ENCODE measurements at regions not wholly inside any gene's neighbourhood (a gene's known extent, or its start where the extent isn't known, plus 50 kb on each side); places are given as distances from the start of the nearest gene placed in this dataset.

GRCh38 chr13:26895081-26895807, 134.7 kb upstream of the GPR12 start:
- H3K27me3 Mint-ChIP-seq (ENCODE audit: low read depth in 3 of 3) = peaks cover 1 to 4% (median 3%) of the 10 kb centered on the region in 3 donors
- no peak overlapping the region for H3K27ac Mint-ChIP-seq
- H3K9me3 Mint-ChIP-seq = no peaks in the 10 kb centered on the region
- H3K4me1 Mint-ChIP-seq = peaks cover 0 to 2% of the 10 kb centered on the region in 2 donors
- no peak overlapping the region for H3K4me3 Mint-ChIP-seq
- H3K36me3 Mint-ChIP-seq = no peaks in the 10 kb centered on the region
- no peak for DNase-seq

- no peaks in the 10 kb centered on the region for H3K36me3 Mint-ChIP-seq
- DNase-seq = no peak
- no peak overlapping the region for H3K4me3 Mint-ChIP-seq
- H3K27me3 Mint-ChIP-seq (ENCODE audit: low read depth in 3 of 3) = peaks cover 1 to 5% (median 2%) of the 10 kb centered on the region in 3 donors
- H3K9me3 Mint-ChIP-seq = no peaks in the 10 kb centered on the region
- H3K4me1 Mint-ChIP-seq = no peaks in the 10 kb centered on the region
- H3K27ac Mint-ChIP-seq = no peak overlapping the region
Measured at GRCh38 chr13:26888632-26889031, 128.0 kb upstream of the GPR12 start.

GRCh38 chr13:26887594-26887993, 127.0 kb upstream of the GPR12 start:
- Mint-ChIP-seq H3K4me1 (no peaks in the 10 kb centered on the region), H3K4me3 (no peak overlapping the region), H3K27me3 (ENCODE audit: low read depth in 3 of 3) (peaks cover 1 to 5% (median 2%) of the 10 kb centered on the region in 3 donors), H3K27ac (no peak overlapping the region), H3K9me3 (no peaks in the 10 kb centered on the region), H3K36me3 (no peaks in the 10 kb centered on the region)
- no peak for DNase-seq

GRCh38 chr13:26883613-26884257, 123.1 kb upstream of the GPR12 start:
- Mint-ChIP-seq H3K36me3 (no peaks in the 10 kb centered on the region), H3K9me3 (no peaks in the 10 kb centered on the region), H3K4me3 (no peak overlapping the region), H3K27ac (no peak overlapping the region), H3K4me1 (no peaks in the 10 kb centered on the region), H3K27me3 (ENCODE audit: low read depth in 3 of 3) (peaks cover 0 to 9% (median 7%) of the 10 kb centered on the region in 3 donors)
- no peak for DNase-seq

- Mint-ChIP-seq H3K4me3 (no peak overlapping the region), H3K9me3 (no peaks in the 10 kb centered on the region), H3K4me1 (no peaks in the 10 kb centered on the region), H3K27ac (no peak overlapping the region), H3K27me3 (ENCODE audit: low read depth in 3 of 3) (peaks cover 0 to 12% (median 7%) of the 10 kb centered on the region in 3 donors), H3K36me3 (no peaks in the 10 kb centered on the region)
- DNase-seq = no peak
Measured at GRCh38 chr13:26882731-26883130, 122.1 kb upstream of the GPR12 start.

GRCh38 chr13:26881154-26881553, 120.6 kb upstream of the GPR12 start:
- no peak overlapping the region for H3K27ac Mint-ChIP-seq
- no peak for DNase-seq
- peaks cover 0 to 4% (median 0%) of the 10 kb centered on the region in 6 donors for H3K9me3 Mint-ChIP-seq
- peaks cover 0 to 13% (median 11%) of the 10 kb centered on the region in 3 donors for H3K27me3 Mint-ChIP-seq (ENCODE audit: low read depth in 3 of 3)
- H3K4me1 Mint-ChIP-seq = no peaks in the 10 kb centered on the region
- no peaks in the 10 kb centered on the region for H3K36me3 Mint-ChIP-seq
- H3K4me3 Mint-ChIP-seq = no peak overlapping the region

- Mint-ChIP-seq H3K9me3 (peaks cover 0 to 4% (median 0%) of the 10 kb centered on the region in 6 donors), H3K36me3 (no peaks in the 10 kb centered on the region), H3K27ac (no peak overlapping the region), H3K4me3 (no peak overlapping the region), H3K27me3 (ENCODE audit: low read depth in 3 of 3) (peaks cover 1 to 13% (median 11%) of the 10 kb centered on the region in 3 donors), H3K4me1 (no peaks in the 10 kb centered on the region)
- DNase-seq = no peak
Measured at GRCh38 chr13:26880735-26881134, 120.1 kb upstream of the GPR12 start.

GRCh38 chr13:26878438-26878837, 117.9 kb upstream of the GPR12 start:
- Mint-ChIP-seq H3K9me3 (peaks cover 0 to 4% (median 1%) of the 10 kb centered on the region in 6 donors), H3K4me3 (no peak overlapping the region), H3K27ac (no peak overlapping the region), H3K36me3 (no peaks in the 10 kb centered on the region), H3K27me3 (ENCODE audit: low read depth in 3 of 3) (peaks cover 6 to 11% (median 11%) of the 10 kb centered on the region in 3 donors), H3K4me1 (no peaks in the 10 kb centered on the region)
- no peak for DNase-seq

- Mint-ChIP-seq H3K9me3 (peaks cover 0 to 4% (median 1%) of the 10 kb centered on the region in 6 donors), H3K4me3 (no peak overlapping the region), H3K36me3 (no peaks in the 10 kb centered on the region), H3K27me3 (ENCODE audit: low read depth in 3 of 3) (peaks cover 6 to 7% (median 7%) of the 10 kb centered on the region in 3 donors), H3K4me1 (no peaks in the 10 kb centered on the region), H3K27ac (no peak overlapping the region)
- no peak for DNase-seq
Measured at GRCh38 chr13:26873386-26873698, 112.8 kb upstream of the GPR12 start.

- peak; percentile 25 to 54 (median 31) for DNase-seq
- Mint-ChIP-seq H3K27ac (no peak overlapping the region), H3K4me3 (no peak overlapping the region), H3K36me3 (no peaks in the 10 kb centered on the region), H3K4me1 (no peaks in the 10 kb centered on the region), H3K27me3 (ENCODE audit: low read depth in 3 of 3) (peaks cover 2 to 7% (median 6%) of the 10 kb centered on the region in 3 donors), H3K9me3 (peaks cover 0 to 4% (median 1%) of the 10 kb centered on the region in 6 donors)
Measured at GRCh38 chr13:26872525-26873385, 112.2 kb upstream of the GPR12 start.

GRCh38 chr13:26867451-26868091, 107.0 kb upstream of the GPR12 start:
- H3K9me3 Mint-ChIP-seq = no peaks in the 10 kb centered on the region
- H3K27me3 Mint-ChIP-seq (ENCODE audit: low read depth in 3 of 3) = peaks cover 0 to 2% (median 0%) of the 10 kb centered on the region in 3 donors
- H3K4me3 Mint-ChIP-seq = no peak overlapping the region
- no peaks in the 10 kb centered on the region for H3K4me1 Mint-ChIP-seq
- DNase-seq = peak in 1 of 3 donors; percentile 9
- no peak overlapping the region for H3K27ac Mint-ChIP-seq
- no peaks in the 10 kb centered on the region for H3K36me3 Mint-ChIP-seq

GRCh38 chr13:26864576-26864975, 104.0 kb upstream of the GPR12 start:
- Mint-ChIP-seq H3K9me3 (no peaks in the 10 kb centered on the region), H3K36me3 (no peaks in the 10 kb centered on the region), H3K4me3 (no peak overlapping the region), H3K4me1 (no peaks in the 10 kb centered on the region), H3K27me3 (ENCODE audit: low read depth in 3 of 3) (peaks cover 0 to 8% (median 2%) of the 10 kb centered on the region in 3 donors), H3K27ac (no peak overlapping the region)
- no peak for DNase-seq

GRCh38 chr13:26861941-26862340, 101.4 kb upstream of the GPR12 start:
- Mint-ChIP-seq H3K27me3 (ENCODE audit: low read depth in 3 of 3) (peaks cover 3 to 11% (median 4%) of the 10 kb centered on the region in 3 donors), H3K27ac (no peak overlapping the region), H3K4me3 (no peak overlapping the region), H3K36me3 (no peaks in the 10 kb centered on the region), H3K4me1 (no peaks in the 10 kb centered on the region), H3K9me3 (no peaks in the 10 kb centered on the region)
- DNase-seq = no peak

Measured in immature natural killer cell (primary cell).